Activated naive CD4-positive, alpha-beta T cell treated with anti-CD3 and anti-CD28 coated beads, Interleukin-2, amount 50 U/mL, for 24 hours (primary cell): ENCODE measurements at regions not wholly inside any gene's neighbourhood (a gene's known extent, or its start where the extent isn't known, plus 50 kb on each side); places are given as distances from the start of the nearest gene placed in this dataset.

Experiments
- H3K27ac Mint-ChIP-seq: one replicate; pipeline ENCODE4 v1.8.0; 2021; ENCODE audit warnings: mild to moderate bottlenecking, mixed read lengths
- H3K27me3 Mint-ChIP-seq: one replicate; pipeline ENCODE4 v1.8.0; 2021; ENCODE audit warnings: mixed read lengths
- H3K36me3 Mint-ChIP-seq: one replicate; pipeline ENCODE4 v1.8.0; 2021; ENCODE audit warnings: mixed read lengths
- H3K4me1 Mint-ChIP-seq: one replicate; pipeline ENCODE4 v1.8.0; 2021; ENCODE audit warnings: mixed read lengths
- H3K4me3 Mint-ChIP-seq: one replicate; pipeline ENCODE4 v1.8.0; 2021; ENCODE audit warnings: mild to moderate bottlenecking, mixed read lengths
- H3K9me3 Mint-ChIP-seq: one replicate; pipeline ENCODE4 v1.8.0; 2021; ENCODE audit warnings: mixed read lengths

GRCh38 chr18:39113790-39114189 is 1548.2 kb upstream of the CELF4 start:
- no peak overlapping the region for H3K27ac Mint-ChIP-seq
- no peaks in the 10 kb centered on the region for H3K36me3 Mint-ChIP-seq
- no peaks in the 10 kb centered on the region for H3K27me3 Mint-ChIP-seq
- H3K4me1 Mint-ChIP-seq, result no peaks in the 10 kb centered on the region
- no peak overlapping the region for H3K4me3 Mint-ChIP-seq
- peaks cover 7% of the 10 kb centered on the region for H3K9me3 Mint-ChIP-seq

GRCh38 chr18:39105104-39105503 is 1539.5 kb upstream of the CELF4 start:
- H3K27me3 Mint-ChIP-seq, result no peaks in the 10 kb centered on the region
- H3K36me3 Mint-ChIP-seq, result no peaks in the 10 kb centered on the region
- no peak overlapping the region for H3K27ac Mint-ChIP-seq
- no peaks in the 10 kb centered on the region for H3K4me1 Mint-ChIP-seq
- peaks cover 7% of the 10 kb centered on the region for H3K9me3 Mint-ChIP-seq
- H3K4me3 Mint-ChIP-seq, result no peak overlapping the region

DNA sequence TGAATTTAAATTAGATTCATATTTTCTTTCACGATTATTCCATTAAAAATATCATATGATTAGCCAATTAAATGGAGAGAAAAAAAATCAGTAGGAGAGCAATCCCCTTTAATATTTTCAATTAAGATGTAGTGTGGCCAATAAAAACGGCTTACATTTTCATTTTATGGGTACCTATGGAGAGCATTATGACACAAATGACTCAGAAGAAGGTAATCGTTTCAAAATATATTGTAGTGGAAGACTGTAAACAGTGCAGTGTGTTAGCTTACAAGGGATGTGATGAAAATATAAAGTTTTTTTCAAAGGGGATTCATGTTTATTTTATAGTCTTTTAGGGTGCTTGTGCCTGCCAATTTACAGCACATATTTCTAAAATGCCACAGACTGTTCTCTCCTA is 1507.4 kb upstream of the CELF4 start:
- Mint-ChIP-seq H3K36me3 (no peaks in the 10 kb centered on the region), H3K4me1 (no peaks in the 10 kb centered on the region), H3K27ac (no peak overlapping the region), H3K27me3 (no peaks in the 10 kb centered on the region), H3K9me3 (peaks cover 4% of the 10 kb centered on the region), H3K4me3 (no peak overlapping the region)

GRCh38 chr18:39062426-39062825 is 1496.8 kb upstream of the CELF4 start:
- Mint-ChIP-seq H3K4me3 (no peak overlapping the region), H3K36me3 (no peaks in the 10 kb centered on the region), H3K27ac (no peak overlapping the region), H3K27me3 (no peaks in the 10 kb centered on the region), H3K9me3 (no peaks in the 10 kb centered on the region), H3K4me1 (no peaks in the 10 kb centered on the region)

GRCh38 chr18:39058386-39059000 is 1492.9 kb upstream of the CELF4 start:
- Mint-ChIP-seq H3K27ac (no peak overlapping the region), H3K9me3 (no peaks in the 10 kb centered on the region), H3K4me1 (no peaks in the 10 kb centered on the region), H3K36me3 (no peaks in the 10 kb centered on the region), H3K27me3 (no peaks in the 10 kb centered on the region), H3K4me3 (no peak overlapping the region)

DNA sequence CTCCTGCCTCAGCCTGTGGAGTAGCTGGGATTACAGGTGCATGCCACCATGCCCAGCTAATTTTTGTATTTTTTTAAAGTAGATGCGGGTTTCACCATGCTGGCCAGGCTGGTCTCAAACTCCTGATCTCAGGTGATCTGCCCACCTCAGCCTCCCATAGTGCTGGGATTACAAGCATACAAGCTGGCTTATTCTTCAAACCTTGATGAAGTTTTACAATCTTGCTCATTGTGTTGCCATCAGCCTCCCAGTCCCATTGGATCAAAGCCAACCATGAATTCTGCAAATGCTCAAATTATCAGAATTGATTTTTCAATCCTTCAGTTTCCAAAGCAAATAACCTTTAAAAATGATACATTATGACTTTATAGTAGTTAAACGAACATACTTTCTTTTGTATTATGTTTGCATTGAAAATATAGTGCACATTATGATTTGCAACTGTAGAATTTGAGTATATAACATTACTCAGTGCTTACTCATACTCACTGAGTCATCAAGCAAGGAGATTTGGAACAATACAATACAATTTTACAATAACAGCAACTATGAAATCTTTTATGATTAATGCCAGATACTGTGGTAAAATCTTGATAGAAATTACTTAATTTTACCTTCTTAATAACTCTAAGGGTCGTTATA is 1491.9 kb upstream of the CELF4 start:
- H3K27me3 Mint-ChIP-seq, result no peaks in the 10 kb centered on the region

GRCh38 chr18:39053571-39053970 is 1488.0 kb upstream of the CELF4 start:
- no peak overlapping the region for H3K27ac Mint-ChIP-seq

More for the DNA sequence above, 1491.9 kb upstream of the CELF4 start:
- Mint-ChIP-seq H3K27ac (no peak overlapping the region), H3K4me3 (no peak overlapping the region), H3K4me1 (no peaks in the 10 kb centered on the region), H3K36me3 (no peaks in the 10 kb centered on the region), H3K9me3 (peaks cover 5% of the 10 kb centered on the region)

DNA sequence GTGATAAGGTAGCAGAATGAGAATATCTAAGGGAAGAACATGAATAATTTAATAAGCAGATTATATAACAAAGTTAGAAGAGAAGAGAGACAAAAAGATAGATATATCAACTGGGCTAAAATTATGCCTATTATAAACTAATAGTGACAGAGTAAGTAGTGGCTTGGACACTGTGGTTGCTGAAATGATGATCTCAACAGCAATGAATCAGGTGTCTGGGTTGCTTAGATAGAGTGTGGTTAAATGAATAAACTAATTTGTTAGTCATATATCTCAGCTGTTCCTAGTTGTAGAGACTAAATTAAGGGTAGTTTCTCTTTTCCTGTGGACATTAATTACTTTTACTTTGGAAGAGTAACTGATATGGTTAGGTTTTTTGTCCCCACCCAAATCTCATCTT is 1485.4 kb upstream of the CELF4 start:
- H3K4me1 Mint-ChIP-seq, result no peaks in the 10 kb centered on the region
- H3K4me3 Mint-ChIP-seq, result no peak overlapping the region
- H3K9me3 Mint-ChIP-seq, result peaks cover 5% of the 10 kb centered on the region
- no peak overlapping the region for H3K27ac Mint-ChIP-seq
- no peaks in the 10 kb centered on the region for H3K36me3 Mint-ChIP-seq
- no peaks in the 10 kb centered on the region for H3K27me3 Mint-ChIP-seq

More at GRCh38 chr18:39053571-39053970, 1488.0 kb upstream of the CELF4 start:
- Mint-ChIP-seq H3K9me3 (peaks cover 5% of the 10 kb centered on the region), H3K4me1 (no peaks in the 10 kb centered on the region), H3K27me3 (no peaks in the 10 kb centered on the region), H3K4me3 (no peak overlapping the region), H3K36me3 (no peaks in the 10 kb centered on the region)

GRCh38 chr18:39039813-39040212 is 1474.2 kb upstream of the CELF4 start:
- Mint-ChIP-seq H3K27me3 (no peaks in the 10 kb centered on the region), H3K27ac (no peak overlapping the region), H3K9me3 (peaks cover 5% of the 10 kb centered on the region), H3K4me1 (no peaks in the 10 kb centered on the region), H3K4me3 (no peak overlapping the region), H3K36me3 (no peaks in the 10 kb centered on the region)

DNA sequence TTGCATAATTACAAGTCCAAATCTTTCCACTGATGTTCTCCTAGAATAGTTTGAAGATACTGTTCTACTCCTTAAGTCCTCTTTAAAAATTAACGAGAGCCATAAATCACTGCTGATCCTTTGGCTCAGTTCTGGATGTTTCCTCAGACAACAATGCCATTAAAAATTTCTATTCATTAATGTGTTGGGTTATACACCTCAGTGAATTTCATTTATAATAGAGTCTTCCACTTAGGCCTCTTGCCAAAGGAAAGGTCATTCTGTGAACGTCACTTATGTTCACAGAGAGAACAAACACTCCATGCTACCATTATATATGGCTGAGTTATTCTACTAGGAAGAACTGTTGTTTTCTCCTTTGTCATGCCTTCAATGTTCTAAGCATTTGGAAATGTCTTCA is 1472.3 kb upstream of the CELF4 start:
- Mint-ChIP-seq H3K27me3 (no peaks in the 10 kb centered on the region), H3K9me3 (peaks cover 5% of the 10 kb centered on the region), H3K27ac (no peak overlapping the region), H3K4me3 (no peak overlapping the region), H3K4me1 (no peaks in the 10 kb centered on the region), H3K36me3 (no peaks in the 10 kb centered on the region)

- Mint-ChIP-seq H3K4me3 (no peak overlapping the region), H3K27ac (no peak overlapping the region), H3K27me3 (no peaks in the 10 kb centered on the region), H3K9me3 (peaks cover 5% of the 10 kb centered on the region), H3K4me1 (no peaks in the 10 kb centered on the region), H3K36me3 (no peaks in the 10 kb centered on the region)
These were observed 1467.7 kb upstream of the CELF4 start for GRCh38 chr18:39033312-39033711.

DNA sequence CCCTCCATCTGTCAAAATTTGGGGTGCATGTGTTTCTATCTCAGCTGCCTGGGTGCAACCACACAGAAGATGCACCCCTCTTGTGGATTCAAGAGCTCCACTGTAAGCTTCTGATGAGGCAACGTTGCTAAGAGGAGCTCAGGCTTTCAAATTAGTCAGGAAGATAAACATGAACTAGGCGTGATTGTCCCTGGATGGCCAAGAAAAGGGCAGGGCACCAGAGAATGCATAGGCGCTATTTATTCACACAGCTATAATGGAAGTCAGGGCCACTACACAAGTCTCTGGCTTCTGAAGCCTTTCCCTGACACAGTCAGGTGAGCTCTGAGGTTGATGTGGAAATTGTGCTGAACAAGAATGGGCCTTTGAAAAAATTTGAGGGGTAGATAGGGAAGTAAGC is 1466.0 kb upstream of the CELF4 start:
- H3K36me3 Mint-ChIP-seq, result no peaks in the 10 kb centered on the region
- no peak overlapping the region for H3K27ac Mint-ChIP-seq
- H3K27me3 Mint-ChIP-seq, result no peaks in the 10 kb centered on the region
- H3K4me3 Mint-ChIP-seq, result no peak overlapping the region
- peaks cover under 1% of the 10 kb centered on the region for H3K9me3 Mint-ChIP-seq
- no peaks in the 10 kb centered on the region for H3K4me1 Mint-ChIP-seq

DNA sequence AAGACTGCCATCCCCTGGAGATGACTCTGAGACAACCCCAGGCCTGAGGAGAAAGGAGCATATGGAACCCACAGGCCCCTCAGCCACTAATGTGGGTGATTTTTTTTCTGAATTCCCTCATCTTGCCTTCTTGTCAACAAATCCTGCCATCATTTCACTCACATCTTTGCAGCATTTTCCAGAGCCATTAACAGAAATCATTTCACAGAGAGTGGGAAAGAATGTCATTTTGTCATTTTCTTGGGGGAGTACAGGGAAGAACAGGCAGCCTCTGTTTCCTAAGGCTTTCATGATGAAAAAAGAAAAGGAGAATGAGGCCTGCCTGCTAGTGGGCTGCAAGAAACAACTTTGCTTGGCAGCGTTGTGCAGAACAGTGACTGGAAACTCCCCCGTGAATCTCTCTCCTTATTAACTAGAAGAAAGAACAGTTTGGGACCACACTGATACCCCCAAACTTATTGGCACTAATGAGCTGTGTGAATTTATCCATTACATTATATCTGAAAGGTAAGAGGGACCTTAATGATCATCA is 1464.6 kb upstream of the CELF4 start:
- no peaks in the 10 kb centered on the region for H3K27me3 Mint-ChIP-seq
- H3K4me3 Mint-ChIP-seq, result no peak overlapping the region
- no peaks in the 10 kb centered on the region for H3K36me3 Mint-ChIP-seq
- H3K27ac Mint-ChIP-seq, result no peak overlapping the region
- H3K4me1 Mint-ChIP-seq, result no peaks in the 10 kb centered on the region
- H3K9me3 Mint-ChIP-seq, result no peaks in the 10 kb centered on the region

- H3K27me3 Mint-ChIP-seq, result no peaks in the 10 kb centered on the region
- H3K9me3 Mint-ChIP-seq, result no peaks in the 10 kb centered on the region
- no peak overlapping the region for H3K27ac Mint-ChIP-seq
- H3K36me3 Mint-ChIP-seq, result no peaks in the 10 kb centered on the region
- H3K4me3 Mint-ChIP-seq, result no peak overlapping the region
- H3K4me1 Mint-ChIP-seq, result no peaks in the 10 kb centered on the region
These were observed 1459.9 kb upstream of the CELF4 start for GRCh38 chr18:39025531-39025930.

GRCh38 chr18:39019989-39020388 is 1454.4 kb upstream of the CELF4 start:
- Mint-ChIP-seq H3K27me3 (no peaks in the 10 kb centered on the region), H3K9me3 (peaks cover 6% of the 10 kb centered on the region), H3K27ac (no peak overlapping the region), H3K4me1 (no peaks in the 10 kb centered on the region), H3K36me3 (no peaks in the 10 kb centered on the region), H3K4me3 (no peak overlapping the region)

GRCh38 chr18:39007031-39007902 is 1441.7 kb upstream of the CELF4 start:
- no peaks in the 10 kb centered on the region for H3K4me1 Mint-ChIP-seq
- no peaks in the 10 kb centered on the region for H3K36me3 Mint-ChIP-seq
- H3K4me3 Mint-ChIP-seq, result no peak overlapping the region
- H3K27me3 Mint-ChIP-seq, result no peaks in the 10 kb centered on the region
- H3K27ac Mint-ChIP-seq, result no peak overlapping the region
- peaks cover 4% of the 10 kb centered on the region for H3K9me3 Mint-ChIP-seq
